H1 (cell line): ENCODE measurements at regions not wholly inside any gene's neighbourhood (a gene's known extent, or its start where the extent isn't known, plus 50 kb on each side); places are given as distances from the start of the nearest gene placed in this dataset.

Experiments used
- CTCF ChIA-PET: fragments of 300-600 bp; sonication (Branson Sonifier 250); formaldehyde crosslinking; loops from one replicate; lab custom pipeline; 2021; ENCODE audit not compliant: partially characterized antibody; lab: Charles Lee
- POLR2A ChIA-PET: fragments of 300-600 bp; sonication (Branson Sonifier 250); formaldehyde crosslinking; loops from one replicate; lab custom pipeline; 2021; ENCODE audit warnings: inconsistent platforms; ENCODE audit not compliant: partially characterized antibody; lab: Charles Lee
- DNase-seq, 2 experiments: peaks; one replicate each; pipeline versions ENCODE4 v3.0.0 to v3.0.0-alpha.2; 2010 to 2022; ENCODE audit warnings: low spot score in 2 of 2, low read depth in 1 of 2, mixed read lengths in 1 of 2
- FAIRE-seq: peaks from 2 replicates; lab custom pipeline; 2011; peaks lifted over from hg19 to GRCh38; lab: Jason Lieb, UNC
- H2AFZ ChIP-seq: 2 replicates; pipeline ENCODE4 v1.8.1; 2012; ENCODE audit warnings: low read length, inconsistent platforms
- H2AK5ac ChIP-seq: 2 replicates; pipeline ENCODE4 v1.6.1; 2013; ENCODE audit warnings: low read depth, low read length
- H2BK120ac ChIP-seq: replicated peaks from 2 replicates; pipeline ENCODE3; 2013; ENCODE audit warnings: low read depth, low read length, inconsistent platforms
- H2BK12ac ChIP-seq: 2 replicates; pipeline ENCODE4 v1.6.1; 2013; ENCODE audit warnings: low read depth, low read length
- H2BK15ac ChIP-seq: 2 replicates; pipeline ENCODE4 v1.6.1; 2013; ENCODE audit warnings: low read length
- H2BK20ac ChIP-seq: 2 replicates; pipeline ENCODE4 v1.6.1; 2013; ENCODE audit warnings: low read length
- H2BK5ac ChIP-seq: 2 replicates; pipeline ENCODE4 v1.6.1; 2013; ENCODE audit warnings: low read depth, low read length
- H3K14ac ChIP-seq: 2 replicates; pipeline ENCODE4 v1.6.1; 2013; ENCODE audit warnings: inconsistent platforms; ENCODE audit not compliant: insufficient read length
- H3K18ac ChIP-seq: 2 replicates; pipeline ENCODE4 v1.6.1; 2013; ENCODE audit warnings: low read length; ENCODE audit errors: extremely low read depth
- H3K23ac ChIP-seq: 2 replicates; pipeline ENCODE4 v1.6.1; 2013; ENCODE audit warnings: inconsistent platforms; ENCODE audit not compliant: insufficient read length
- H3K23me2 ChIP-seq: 2 replicates; pipeline ENCODE4 v1.6.1; 2013; ENCODE audit warnings: low read depth, low read length
- H3K27ac ChIP-seq: 2 replicates; pipeline ENCODE4 v1.6.1; 2011; ENCODE audit warnings: low read depth, low read length, inconsistent platforms
- H3K27me3 ChIP-seq, 4 experiments: replicated peaks in 1 of 4; 1 replicate in 1 of 4; 2 replicates in 3 of 4; pipeline versions ENCODE4 v1.6.1 to v1.8.1; 2011 to 2013; ENCODE audit warnings: low read length in 3 of 4, mild to moderate bottlenecking in 3 of 4, inconsistent platforms in 2 of 4, mixed read lengths in 2 of 4, moderate library complexity in 1 of 4; ENCODE audit not compliant: control insufficient read depth in 3 of 4, insufficient read depth in 3 of 4; ENCODE audit errors: extremely low read depth in 1 of 4
- H3K36me3 ChIP-seq, 4 experiments: 2 replicates each; pipeline versions ENCODE4 v1.6.1 to v1.8.1; 2011 to 2013; ENCODE audit warnings: mild to moderate bottlenecking in 4 of 4, low read length in 3 of 4, moderate library complexity in 2 of 4, control low read depth in 1 of 4, inconsistent platforms in 1 of 4; ENCODE audit not compliant: insufficient read depth in 4 of 4, control insufficient read depth in 2 of 4
- H3K4ac ChIP-seq: replicated peaks from 2 replicates; pipeline ENCODE3; 2013; ENCODE audit warnings: low read length, low read depth, mixed read lengths, inconsistent platforms; ENCODE audit not compliant: insufficient read length
- H3K4me1 ChIP-seq, 4 experiments: replicated peaks in 1 of 4; 1 replicate in 1 of 4; 2 replicates in 3 of 4; pipeline versions ENCODE4 v1.6.1 to v1.8.1; 2011 to 2013; ENCODE audit warnings: low read length in 3 of 4, inconsistent platforms in 2 of 4, mixed read lengths in 1 of 4; ENCODE audit not compliant: insufficient read depth in 4 of 4, control insufficient read depth in 3 of 4
- H3K4me2 ChIP-seq, 2 experiments: 2 replicates each; pipeline versions ENCODE4 v1.6.1 to v1.8.1; 2011 to 2013; ENCODE audit warnings: low read depth in 2 of 2, low read length in 2 of 2, control low read depth in 1 of 2, inconsistent platforms in 1 of 2, mild to moderate bottlenecking in 1 of 2; ENCODE audit not compliant: insufficient read depth in 1 of 2
- H3K4me3 ChIP-seq, 4 experiments: fragments of 200-600, 300-600 bp in 1 of 4; sonication (generic), shearing (Covaris generic), sonication (Bioruptor Twin) in 1 of 4; 2 replicates each; pipeline versions ENCODE4 v1.5.1 to v1.8.1; 2011 to 2016; ENCODE audit warnings: low read length in 4 of 4, low read depth in 3 of 4, control low read depth in 2 of 4, inconsistent platforms in 2 of 4, mild to moderate bottlenecking in 2 of 4, mixed read lengths in 1 of 4, moderate library complexity in 1 of 4; ENCODE audit not compliant: insufficient read depth in 2 of 4; ENCODE audit errors: extremely low read depth in 1 of 4
- H3K56ac ChIP-seq: replicated peaks from 2 replicates; pipeline ENCODE3; 2013; ENCODE audit warnings: low read depth, mild to moderate bottlenecking, mixed read lengths, low read length, inconsistent platforms; ENCODE audit not compliant: insufficient read length
- H3K79me1 ChIP-seq: 2 replicates; pipeline ENCODE4 v1.6.1; 2013; ENCODE audit warnings: low read depth, low read length, control low read depth
- H3K79me2 ChIP-seq, 2 experiments: 2 replicates each; pipeline versions ENCODE4 v1.6.1 to v1.8.1; 2012 to 2013; ENCODE audit warnings: low read length in 2 of 2, mild to moderate bottlenecking in 2 of 2, inconsistent platforms in 1 of 2; ENCODE audit not compliant: insufficient read depth in 2 of 2, control insufficient read depth in 1 of 2
- H3K9ac ChIP-seq, 4 experiments: replicated peaks in 1 of 4; 1 replicate in 1 of 4; 2 replicates in 3 of 4; pipeline versions ENCODE4 v1.6.1 to v1.8.1; 2011 to 2013; ENCODE audit warnings: low read depth in 3 of 4, low read length in 3 of 4, control low read depth in 2 of 4, mild to moderate bottlenecking in 2 of 4, moderate library complexity in 2 of 4, inconsistent platforms in 1 of 4; ENCODE audit errors: extremely low read depth in 1 of 4
- H3K9me3 ChIP-seq, 2 experiments: 2 replicates each; pipeline versions ENCODE4 v1.6.1 to v1.8.1; 2012 to 2013; ENCODE audit warnings: mild to moderate bottlenecking in 2 of 2, moderate library complexity in 2 of 2, control low read depth in 1 of 2, inconsistent platforms in 1 of 2, low read depth in 1 of 2, low read length in 1 of 2, mixed read lengths in 1 of 2; ENCODE audit not compliant: insufficient read depth in 2 of 2
- H4K20me1 ChIP-seq, 2 experiments: replicated peaks in 1 of 2; 2 replicates each; pipeline versions ENCODE3 to v1.8.1; 2011 to 2013; ENCODE audit warnings: inconsistent platforms in 2 of 2, low read length in 2 of 2, mild to moderate bottlenecking in 1 of 2; ENCODE audit not compliant: insufficient read depth in 2 of 2, control insufficient read depth in 1 of 2
- H4K5ac ChIP-seq: 2 replicates; pipeline ENCODE4 v1.6.1; 2013; ENCODE audit warnings: low read length, low read depth, mixed read lengths, inconsistent platforms; ENCODE audit not compliant: insufficient read length
- H4K8ac ChIP-seq: 2 replicates; pipeline ENCODE4 v1.8.0; 2013; ENCODE audit warnings: mild to moderate bottlenecking, moderate library complexity, low read length, inconsistent platforms; ENCODE audit not compliant: insufficient read depth; ENCODE audit errors: extremely low read depth
- H4K91ac ChIP-seq: replicated peaks from 2 replicates; pipeline ENCODE3; 2013; ENCODE audit warnings: low read length, mixed read lengths, inconsistent platforms; ENCODE audit not compliant: insufficient read length
- BCL11A ChIP-seq, 2 experiments: IDR thresholded peaks; one replicate each; pipeline ENCODE4 v1.6.1; 2011; ENCODE audit warnings: low read depth in 2 of 2, low read length in 2 of 2, mild to moderate bottlenecking in 2 of 2
- SRF ChIP-seq: IDR thresholded peaks from 2 replicates; pipeline ENCODE4 v1.6.1; 2011; ENCODE audit warnings: mild to moderate bottlenecking, low read depth, low read length, moderate library complexity
- WGBS, 2 experiments: shearing (Covaris generic) in 1 of 2; methylation state at CpG; one replicate each; pipeline versions ENCODE4 v1.1.6 to v1.1.7; 2013 to 2015; ENCODE audit warnings: low lambda C conversion rate in 2 of 2, mixed read lengths in 2 of 2, inconsistent platforms in 1 of 2, low coverage in 1 of 2, missing lambda C conversion rate in 1 of 2; ENCODE audit not compliant: insufficient replicate concordance in 2 of 2, insufficient coverage in 1 of 2, insufficient read length in 1 of 2; ENCODE audit errors: extremely low coverage in 1 of 2, missing lambda C conversion rate in 1 of 2; 5-methylcytosine and 5-hydroxymethylcytosine counted together

GRCh38 chr11:45384711-45385241 is 98.6 kb upstream of the SYT13 start:
- Histone ChIP-seq H3K27ac (no peak overlapping the region), H2BK15ac (no peak overlapping the region), H3K14ac (no peak overlapping the region), H3K27me3 (no peaks in the 10 kb centered on the region; a peak in 1 of 7 replicates), H3K4ac (no peak overlapping the region), H3K4me1 (no peaks in the 10 kb centered on the region; a peak in 2 of 7 replicates), H2BK12ac (no peak overlapping the region), H3K4me3 (no peak overlapping the region), H4K20me1 (no peaks in the 10 kb centered on the region), H3K36me3 (no peaks in the 10 kb centered on the region), H3K79me2 (no peaks in the 10 kb centered on the region), H3K18ac (no peak overlapping the region), H4K91ac (no peak overlapping the region), H4K5ac (no peak overlapping the region), H3K56ac (no peak overlapping the region), H3K4me2 (no peak overlapping the region), H3K9ac (no peak overlapping the region), H3K79me1 (no peaks in the 10 kb centered on the region), H2AK5ac (no peak overlapping the region), H3K9me3 (no peaks in the 10 kb centered on the region), H3K23me2 (no peaks in the 10 kb centered on the region), H3K23ac (no peak overlapping the region), H2AFZ (no peak overlapping the region), H2BK120ac (no peak overlapping the region), H2BK20ac (no peak overlapping the region), H2BK5ac (no peak overlapping the region), H4K8ac (no peak overlapping the region; the same call in 1 of the 2 replicates)
- no peak for DNase-seq
- 89% methylated on average over 12 of the region's 12 CpGs; no CpG with 5 or more reads in 1 of the 2 experiments for WGBS, 2 experiments
- ChIA-PET CTCF (interaction anchor here (1.0 to 3.6 kb wide), 6 partner anchors 10 to 387 kb away, joined by 3 to 22 read pairs (median 6); no protein-coding TSS in a partner anchor), POLR2A (no interaction called here)
- no peak for FAIRE-seq
- no peak for TF ChIP-seq BCL11A (IDR thresholded peaks at IDR 0.05; ENCODE audit: low read depth in 2 of 2, low read length in 2 of 2)
- TF ChIP-seq SRF, result no peak
